ENCODE measurements at regions not wholly inside any gene's neighbourhood (a gene's known extent, or its start where the extent isn't known, plus 50 kb on each side); places are given as distances from the start of the nearest gene placed in this dataset.
"Not testable (repeated sequence)": the region's sequence is repeated elsewhere in the genome, so short reads cannot be mapped to it uniquely, and the experiment has no call there.

- DNase-seq (ENCODE audit: low read depth), result no peak
These were observed 78.0 kb upstream of the ATP5PO start for GRCh38 chr21:33993286-33994231.

- DNase-seq (ENCODE audit: low read depth), result not testable (repeated sequence)
These were observed 76.8 kb upstream of the ATP5PO start for GRCh38 chr21:33992412-33992811.

- no peak for DNase-seq (ENCODE audit: low read depth)
These were observed 75.5 kb upstream of the ATP5PO start for GRCh38 chr21:33991133-33991532.

GRCh38 chr21:33989440-33989839, 73.8 kb upstream of the ATP5PO start:
- DNase-seq (ENCODE audit: low read depth), result no peak

- no peak for DNase-seq (ENCODE audit: low read depth)
These were observed 72.8 kb upstream of the ATP5PO start for GRCh38 chr21:33988237-33989017.

- DNase-seq (ENCODE audit: low read depth), result no peak
These were observed 71.9 kb upstream of the ATP5PO start for GRCh38 chr21:33987461-33987860.

- no peak for DNase-seq (ENCODE audit: low read depth)
These were observed 69.8 kb upstream of the ATP5PO start for GRCh38 chr21:33985117-33986050.

GRCh38 chr21:33984021-33984481, 68.4 kb upstream of the ATP5PO start:
- no peak for DNase-seq (ENCODE audit: low read depth)

- no peak for DNase-seq (ENCODE audit: low read depth)
These were observed 65.9 kb upstream of the ATP5PO start for GRCh38 chr21:33981391-33982101.

GRCh38 chr21:33980276-33980916, 64.8 kb upstream of the ATP5PO start:
- DNase-seq (ENCODE audit: low read depth), result no peak

- no peak for DNase-seq (ENCODE audit: low read depth)
These were observed 63.0 kb upstream of the ATP5PO start for GRCh38 chr21:33978585-33978984.

GRCh38 chr21:33977721-33978369, 62.2 kb upstream of the ATP5PO start:
- DNase-seq (ENCODE audit: low read depth), result no peak

- DNase-seq (ENCODE audit: low read depth), result no peak
These were observed 61.6 kb upstream of the ATP5PO start for GRCh38 chr21:33977017-33977720.

GRCh38 chr21:33976082-33977016, 60.7 kb upstream of the ATP5PO start:
- peak; percentile 19 for DNase-seq (ENCODE audit: low read depth)

GRCh38 chr21:33975548-33976081, 60.0 kb upstream of the ATP5PO start:
- DNase-seq (ENCODE audit: low read depth), result peak; percentile 37

- no peak for DNase-seq (ENCODE audit: low read depth)
These were observed 59.2 kb upstream of the ATP5PO start for GRCh38 chr21:33974513-33975468.

GRCh38 chr21:33973268-33973667, 57.7 kb upstream of the ATP5PO start:
- DNase-seq (ENCODE audit: low read depth), result no peak
